GM12872 (cell line): ENCODE measurements at regions not wholly inside any gene's neighbourhood (a gene's known extent, or its start where the extent isn't known, plus 50 kb on each side); places are given as distances from the start of the nearest gene placed in this dataset.

Experiments used
- CTCF ChIP-seq: IDR thresholded peaks from 3 replicates; pipeline ENCODE4 v1.5.1; 2011; ENCODE audit warnings: low read depth, mild to moderate bottlenecking, low read length, moderate library complexity; ENCODE audit not compliant: insufficient read depth

- TF ChIP-seq CTCF: no peak
Measured at GRCh38 chr6:4587171-4587570, 189.0 kb upstream of the CDYL start.

GRCh38 chr6:4586469-4586859 lies 189.7 kb upstream of the CDYL start:
- TF ChIP-seq CTCF: no peak

- TF ChIP-seq CTCF: no peak
Measured at GRCh38 chr6:4585682-4586468, 190.3 kb upstream of the CDYL start.

- TF ChIP-seq CTCF: no peak
Measured at GRCh38 chr6:4584801-4585200, 191.4 kb upstream of the CDYL start.

GRCh38 chr6:4582506-4583417 lies 193.4 kb upstream of the CDYL start:
- no peak for TF ChIP-seq CTCF

GRCh38 chr6:4581468-4582385 lies 194.5 kb upstream of the CDYL start:
- TF ChIP-seq CTCF: no peak
